ENCODE measurements at regions not wholly inside any gene's neighbourhood (a gene's known extent, or its start where the extent isn't known, plus 50 kb on each side); places are given as distances from the start of the nearest gene placed in this dataset.

- no peak for DNase-seq
These were observed 120.5 kb downstream of the GADD45G start for GRCh38 chr9:89725271-89725670.

DNA sequence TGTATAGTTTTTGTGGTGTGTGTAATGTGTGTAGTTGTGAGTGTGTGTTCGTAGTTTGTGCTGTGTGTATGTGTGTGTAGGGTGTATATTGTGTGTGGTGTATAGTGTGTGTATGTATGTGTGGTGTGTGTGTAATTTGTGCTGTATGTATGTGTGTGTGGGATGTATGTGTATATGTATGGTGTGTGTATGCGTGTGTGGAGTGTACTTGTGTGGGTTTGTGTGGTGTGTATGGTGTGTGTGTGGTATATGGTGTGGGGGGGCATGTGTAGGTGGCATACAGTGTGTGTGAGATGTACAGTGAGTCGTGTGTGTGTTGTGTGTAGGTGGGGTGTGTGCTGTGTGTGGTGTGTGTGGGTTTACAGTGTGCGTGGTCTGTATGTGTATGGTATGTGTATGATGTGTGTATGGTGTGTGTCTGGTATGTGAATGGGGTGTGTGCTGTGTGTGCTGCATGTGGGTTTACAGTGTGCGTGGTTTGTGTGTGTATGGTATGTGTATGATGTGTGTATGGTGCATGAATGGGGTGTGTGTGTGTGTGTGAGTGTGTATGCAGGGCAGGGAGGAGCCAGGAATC is 125.2 kb downstream of the GADD45G start:
- no peak for DNase-seq

DNA sequence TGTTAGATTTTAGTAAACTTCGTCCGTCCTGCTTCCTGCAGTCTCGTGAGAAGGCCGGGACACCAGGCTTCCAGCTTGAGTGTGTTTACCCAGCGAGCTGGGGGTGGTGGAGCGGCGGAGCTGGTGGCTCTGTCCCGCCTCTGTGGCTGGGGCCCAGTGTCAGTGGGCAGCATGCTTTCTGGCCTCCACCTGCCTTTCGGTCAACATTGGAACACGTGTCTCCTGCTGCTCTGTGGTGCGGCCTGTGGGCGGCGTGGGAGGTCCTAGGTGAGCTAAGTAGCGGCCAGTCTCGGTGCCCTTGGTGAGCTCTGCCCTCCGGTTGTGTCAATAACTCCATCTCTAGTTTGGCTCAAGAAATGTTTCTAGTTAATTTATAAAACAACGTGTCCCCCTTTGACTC is 125.9 kb downstream of the GADD45G start:
- DNase-seq, result no peak

DNA sequence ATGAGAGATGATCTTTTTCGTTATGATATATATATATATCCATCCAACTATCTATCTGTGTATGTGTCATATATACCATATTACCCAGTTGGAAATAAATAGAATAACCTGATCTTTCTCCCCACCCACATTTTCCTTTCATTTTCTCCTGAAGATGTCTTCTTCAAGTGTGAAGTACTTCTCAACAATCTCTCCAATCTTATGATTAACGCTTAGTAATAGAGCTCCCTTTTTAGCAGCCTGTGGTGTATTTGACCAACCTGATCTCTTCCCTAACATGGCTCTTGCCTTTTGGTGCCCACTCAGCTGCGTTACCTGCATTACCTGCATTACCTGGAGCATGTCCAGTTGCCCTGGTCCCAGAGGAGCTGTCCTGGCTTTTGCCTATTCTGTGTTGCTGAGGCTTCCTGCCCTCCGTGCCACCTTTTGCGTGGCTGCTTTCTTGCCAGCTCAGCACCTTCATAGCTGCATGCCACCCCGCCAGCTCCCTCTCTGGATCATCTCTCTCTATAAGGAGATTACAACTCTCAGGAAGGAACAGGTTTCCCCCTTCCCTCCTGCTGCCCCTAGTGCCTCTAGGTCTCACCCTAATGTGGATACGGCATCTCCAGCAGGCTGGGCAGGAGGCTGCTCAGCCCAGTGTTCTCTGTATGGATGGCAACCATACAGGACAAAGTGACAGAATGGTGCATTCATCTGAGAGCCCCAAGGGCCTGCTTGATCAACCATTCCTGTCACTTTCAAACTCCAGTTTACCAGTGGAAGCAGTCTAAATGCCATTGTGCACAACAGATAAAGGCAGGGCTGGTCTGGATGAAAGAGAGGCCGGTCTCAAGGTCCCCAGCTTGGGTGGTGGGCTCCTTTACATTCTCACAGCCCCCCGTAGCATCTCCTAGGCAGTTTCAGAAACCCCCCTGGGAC is 126.7 kb downstream of the GADD45G start:
- DNase-seq, result no peak

- no peak for DNase-seq
These were observed 127.6 kb downstream of the GADD45G start for GRCh38 chr9:89732295-89732938.

GRCh38 chr9:89732939-89733324 is 128.1 kb downstream of the GADD45G start:
- no peak for DNase-seq

DNA sequence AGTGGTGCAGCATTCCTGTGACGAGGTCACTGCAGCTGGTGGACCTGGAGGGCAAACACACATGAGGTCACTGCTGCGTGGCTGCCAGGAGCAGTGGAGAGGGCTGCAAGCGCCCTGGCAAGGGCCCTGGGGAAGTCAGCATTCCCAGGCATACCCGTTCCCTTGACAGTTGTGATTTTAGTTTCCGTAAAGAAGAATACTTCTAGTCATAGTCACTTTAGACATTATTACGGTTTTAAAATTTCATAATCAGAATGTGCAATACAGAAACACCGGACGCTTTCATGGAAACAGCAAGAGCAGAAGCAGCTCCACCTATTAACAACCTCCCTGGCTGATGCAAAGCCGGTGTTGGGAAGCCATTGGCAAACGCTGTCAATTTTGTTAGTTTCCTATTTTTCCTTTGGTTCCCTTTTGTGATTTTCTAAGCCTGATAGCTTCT is 129.8 kb downstream of the GADD45G start:
- no peak for DNase-seq

- no peak for DNase-seq
These were observed 133.5 kb downstream of the GADD45G start for GRCh38 chr9:89738137-89738932.

GRCh38 chr9:89739511-89739910 is 134.7 kb downstream of the GADD45G start:
- DNase-seq, result no peak

DNA sequence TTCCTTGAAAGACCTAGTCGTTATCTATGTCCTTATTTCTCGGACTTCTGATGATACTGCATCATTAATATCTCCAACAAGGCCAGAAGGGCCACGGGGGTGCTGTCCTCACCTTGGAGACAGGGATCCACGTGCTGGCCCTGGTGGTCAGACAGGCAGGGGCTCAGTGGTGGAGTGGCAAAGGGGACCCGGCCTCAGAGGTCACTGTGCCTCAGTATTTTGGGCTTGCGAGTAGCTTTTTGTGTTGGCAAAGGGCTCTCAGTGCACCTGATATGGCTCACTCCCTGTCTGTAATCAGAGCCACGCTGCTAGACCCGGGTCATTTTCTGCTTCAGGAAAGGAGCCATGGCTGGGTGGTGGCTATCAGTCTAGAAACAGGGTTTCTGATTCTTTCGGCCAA is 135.1 kb downstream of the GADD45G start:
- no peak for DNase-seq

DNA sequence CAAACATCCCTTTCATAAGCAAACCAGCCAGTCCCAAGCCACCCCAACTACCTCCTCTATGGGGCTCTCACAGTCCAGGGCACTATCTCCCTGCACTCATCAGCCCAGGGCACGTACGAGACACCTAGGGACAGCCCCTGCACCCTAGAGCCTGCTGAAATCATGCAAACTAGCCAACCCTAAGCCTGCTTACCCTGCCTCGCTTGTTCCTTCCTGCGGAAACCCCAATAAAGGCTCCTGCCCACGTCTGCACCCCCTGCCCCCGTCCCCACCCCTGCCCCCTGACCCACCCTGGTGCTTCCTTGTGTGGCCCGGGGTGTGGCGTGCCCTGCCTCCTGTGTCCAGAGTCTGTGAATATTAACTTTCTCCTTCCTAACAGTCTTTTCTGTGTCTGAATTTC is 135.9 kb downstream of the GADD45G start:
- DNase-seq, result peak; percentile 19

- DNase-seq, result no peak
These were observed 137.8 kb downstream of the GADD45G start for GRCh38 chr9:89742660-89743059.

DNA sequence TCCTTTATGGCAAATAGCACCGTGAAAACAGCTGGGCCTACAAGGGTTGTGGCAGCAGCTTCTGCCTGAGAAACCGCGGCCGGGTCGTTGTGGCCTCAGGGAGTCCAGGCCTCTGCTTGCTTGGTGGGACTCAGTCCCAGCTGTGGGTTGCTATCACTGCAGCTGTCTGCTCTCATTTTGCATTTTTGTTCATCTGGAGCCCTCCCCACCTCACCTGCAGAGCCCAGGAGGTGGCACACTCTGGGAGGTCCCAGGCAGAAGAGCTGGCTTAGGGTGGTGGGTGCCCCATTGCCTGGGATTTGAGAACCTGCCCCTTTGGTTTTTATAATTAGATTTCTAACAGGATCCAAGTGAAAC is 138.4 kb downstream of the GADD45G start:
- no peak for DNase-seq

GRCh38 chr9:89743573-89744254 is 138.9 kb downstream of the GADD45G start:
- peak; percentile 42 for DNase-seq

GRCh38 chr9:89744255-89744648 is 139.4 kb downstream of the GADD45G start:
- DNase-seq, result no peak

- no peak for DNase-seq
These were observed 139.9 kb downstream of the GADD45G start for GRCh38 chr9:89744730-89745129.

DNA sequence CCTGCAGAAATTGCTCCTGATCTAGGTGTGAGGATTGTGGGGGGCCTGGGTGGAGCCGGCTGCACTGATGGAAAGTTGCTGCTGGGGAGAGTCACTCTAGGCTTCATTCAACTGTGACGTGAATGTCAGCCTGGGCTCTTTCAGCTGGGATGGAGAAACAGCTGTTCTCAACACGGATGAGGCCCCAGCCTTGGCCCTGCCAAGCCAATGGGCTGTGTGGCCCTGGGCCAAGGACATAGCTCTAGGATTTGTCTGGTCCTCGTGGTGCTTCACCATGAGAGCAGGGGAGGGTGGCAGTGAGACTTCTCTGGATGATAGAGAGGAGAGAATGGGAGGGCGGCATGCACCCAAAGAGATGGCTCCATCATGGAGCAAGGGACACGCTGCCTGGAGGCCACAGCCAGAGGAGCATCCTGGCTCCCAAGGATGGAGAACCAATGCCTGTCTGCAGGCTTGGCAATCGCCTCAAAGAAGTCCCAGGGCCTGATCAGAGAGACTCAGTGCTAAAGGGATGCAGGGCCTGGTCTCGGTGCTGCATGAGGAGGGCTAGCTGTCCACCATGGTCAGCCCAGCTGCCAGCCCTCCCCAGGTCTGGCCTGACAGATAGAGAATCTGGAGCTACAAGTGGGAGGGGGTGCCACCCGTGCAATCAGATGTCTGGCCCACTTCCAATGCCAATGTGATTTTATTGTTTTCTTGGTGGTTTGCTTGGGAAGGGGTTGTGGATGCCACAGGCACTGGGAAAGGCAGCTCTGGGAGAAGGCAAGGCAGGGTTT is 141.0 kb downstream of the GADD45G start:
- DNase-seq, result no peak

- DNase-seq, result no peak
These were observed 141.7 kb downstream of the GADD45G start for GRCh38 chr9:89746385-89747116.

- no peak for DNase-seq
These were observed 142.8 kb downstream of the GADD45G start for GRCh38 chr9:89747596-89747995.

DNA sequence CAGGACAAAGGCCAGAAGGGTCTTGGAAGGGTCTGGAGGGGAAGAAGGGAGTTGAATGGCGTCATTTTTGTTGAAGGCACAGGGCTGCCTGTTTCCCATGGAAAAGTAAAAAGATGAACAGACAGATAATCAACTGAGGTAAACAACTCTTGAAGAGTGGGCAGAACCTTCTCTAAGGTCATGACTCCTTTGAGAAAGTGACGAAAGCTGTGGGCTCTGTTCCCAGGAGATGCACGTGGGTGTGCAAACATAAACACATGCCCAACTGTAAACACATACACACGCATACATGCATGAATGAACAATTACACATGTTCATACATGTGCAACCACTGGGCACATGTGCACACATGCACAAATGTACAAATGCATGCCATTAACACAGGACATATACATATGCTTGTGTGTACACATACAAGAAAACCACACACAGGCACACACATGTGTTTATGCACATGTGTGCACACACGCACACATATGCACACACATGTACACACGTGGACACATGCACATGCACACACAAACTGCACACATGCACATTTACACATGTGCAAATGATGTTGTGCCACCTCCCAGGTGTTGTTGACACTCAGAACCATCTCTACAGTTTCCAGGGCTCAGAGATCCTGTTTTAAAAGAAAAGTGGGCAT is 143.3 kb downstream of the GADD45G start:
- no peak for DNase-seq

Measured in CD4-positive, alpha-beta T cell treated with Interferon gamma for 1 hour (primary cell).